ENCODE measurements at regions not wholly inside any gene's neighbourhood (a gene's known extent, or its start where the extent isn't known, plus 50 kb on each side); places are given as distances from the start of the nearest gene placed in this dataset.

GRCh38 chr6:90644492-90644891, 57.6 kb upstream of the MAP3K7 start:
- H3K4me3 ChIP-seq = no peak overlapping the region
- no peak for DNase-seq
- H3K36me3 ChIP-seq = no peaks in the 10 kb centered on the region
- H3K27me3 ChIP-seq = no peaks in the 10 kb centered on the region
- H3K9me3 ChIP-seq = no peaks in the 10 kb centered on the region
- no peak for TF ChIP-seq POLR2A (IDR thresholded peaks at IDR 0.05)
- TF ChIP-seq, protein P1, sequence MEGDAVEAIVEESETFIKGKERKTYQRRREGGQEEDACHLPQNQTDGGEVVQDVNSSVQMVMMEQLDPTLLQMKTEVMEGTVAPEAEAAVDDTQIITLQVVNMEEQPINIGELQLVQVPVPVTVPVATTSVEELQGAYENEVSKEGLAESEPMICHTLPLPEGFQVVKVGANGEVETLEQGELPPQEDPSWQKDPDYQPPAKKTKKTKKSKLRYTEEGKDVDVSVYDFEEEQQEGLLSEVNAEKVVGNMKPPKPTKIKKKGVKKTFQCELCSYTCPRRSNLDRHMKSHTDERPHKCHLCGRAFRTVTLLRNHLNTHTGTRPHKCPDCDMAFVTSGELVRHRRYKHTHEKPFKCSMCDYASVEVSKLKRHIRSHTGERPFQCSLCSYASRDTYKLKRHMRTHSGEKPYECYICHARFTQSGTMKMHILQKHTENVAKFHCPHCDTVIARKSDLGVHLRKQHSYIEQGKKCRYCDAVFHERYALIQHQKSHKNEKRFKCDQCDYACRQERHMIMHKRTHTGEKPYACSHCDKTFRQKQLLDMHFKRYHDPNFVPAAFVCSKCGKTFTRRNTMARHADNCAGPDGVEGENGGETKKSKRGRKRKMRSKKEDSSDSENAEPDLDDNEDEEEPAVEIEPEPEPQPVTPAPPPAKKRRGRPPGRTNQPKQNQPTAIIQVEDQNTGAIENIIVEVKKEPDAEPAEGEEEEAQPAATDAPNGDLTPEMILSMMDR (IDR thresholded peaks at IDR 0.05) = no peak
- WGBS (ENCODE audit: insufficient coverage, low coverage, low lambda C conversion rate, missing lambda C conversion rate) = 21% methylated on average over 2 of the region's 2 CpGs
- ATAC-seq = no peak
- H3K27ac ChIP-seq = no peak overlapping the region
- intact Hi-C loops (cut with DNase I) = no loop called here
- H3K4me1 ChIP-seq = no peaks in the 10 kb centered on the region

GRCh38 chr6:90643381-90643780, 56.5 kb upstream of the MAP3K7 start:
- DNase-seq = no peak
- WGBS (ENCODE audit: insufficient coverage, low coverage, low lambda C conversion rate, missing lambda C conversion rate) = 26% methylated on average over 3 of the region's 3 CpGs

GRCh38 chr6:90637320-90637719, 50.4 kb upstream of the MAP3K7 start:
- DNase-seq = no peak
- H3K9me3 ChIP-seq = no peaks in the 10 kb centered on the region
- WGBS (ENCODE audit: insufficient coverage, low coverage, low lambda C conversion rate, missing lambda C conversion rate) = 52% methylated on average over 2 of the region's 2 CpGs
- TF ChIP-seq POLR2A (IDR thresholded peaks at IDR 0.05) = no peak
- intact Hi-C loops (cut with DNase I) = no loop called here
- ATAC-seq = no peak
- no peaks in the 10 kb centered on the region for H3K27me3 ChIP-seq
- H3K36me3 ChIP-seq = no peaks in the 10 kb centered on the region
- H3K4me3 ChIP-seq = no peak overlapping the region
- H3K27ac ChIP-seq = no peak overlapping the region
- no peaks in the 10 kb centered on the region for H3K4me1 ChIP-seq

More at GRCh38 chr6:90643381-90643780, 56.5 kb upstream of the MAP3K7 start:
- H3K36me3 ChIP-seq = no peaks in the 10 kb centered on the region
- no peaks in the 10 kb centered on the region for H3K27me3 ChIP-seq
- ATAC-seq = no peak
- TF ChIP-seq, protein P1 (IDR thresholded peaks at IDR 0.05) = no peak
- no peak for TF ChIP-seq POLR2A (IDR thresholded peaks at IDR 0.05)
- intact Hi-C loops (cut with DNase I) = no loop called here
- H3K4me1 ChIP-seq = no peaks in the 10 kb centered on the region
- H3K27ac ChIP-seq = no peak overlapping the region
- H3K4me3 ChIP-seq = no peak overlapping the region
- H3K9me3 ChIP-seq = no peaks in the 10 kb centered on the region

Small RNAs in the stretch of these regions (microRNA-seq; reads per million reads assigned to microRNA genes)
- gene MIR4643 = 0 reads per million in 2 donors

Small RNAs in the stretch of these regions (small RNA-seq; reads per million reads assigned to genes)
- gene MIR4643 = 0 reads per million in 2 experiments
- 0 to 0.13 reads per million in 2 experiments for gene MTATP6P25
- 0 reads per million in 2 experiments for gene MTCO1P56
- gene MTND4LP19 = 0 reads per million in 2 experiments
- 0 reads per million in 2 experiments for gene RF00012
- gene RN7SL415P = 0 to 0.19 reads per million in 2 experiments
